IPS-18c (cell line): ENCODE measurements at regions not wholly inside any gene's neighbourhood (a gene's known extent, or its start where the extent isn't known, plus 50 kb on each side); places are given as distances from the start of the nearest gene placed in this dataset.

Experiments used
- H3K4me3 ChIP-seq: 2 replicates; pipeline ENCODE4 v1.7.0; 2013; ENCODE audit warnings: low read depth, mild to moderate bottlenecking, low read length, moderate library complexity; ENCODE audit not compliant: insufficient read depth
- H3K9me3 ChIP-seq: one replicate; pipeline ENCODE4 v1.6.1; 2013; ENCODE audit warnings: mild to moderate bottlenecking, low read length, moderate library complexity; ENCODE audit not compliant: control insufficient read depth, insufficient read depth

DNA sequence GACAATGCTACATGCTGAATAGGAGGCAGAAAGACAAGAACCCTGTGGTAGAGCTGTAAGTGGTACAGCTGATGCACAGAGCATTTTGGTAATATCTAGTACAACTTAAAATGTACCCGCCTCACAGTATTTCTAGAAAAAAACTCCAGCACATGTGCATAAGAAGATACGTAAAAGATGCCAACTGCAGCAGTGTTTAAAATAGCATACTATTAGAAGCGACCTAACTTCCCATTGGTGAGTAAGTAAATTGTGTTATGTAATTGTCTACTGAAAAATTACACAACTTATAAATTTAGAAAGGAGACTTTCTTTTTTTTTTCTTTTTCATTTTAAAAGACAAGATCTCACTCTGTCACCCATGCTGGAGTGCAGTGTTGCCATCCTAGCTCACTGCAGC, 114.3 kb upstream of the CAND1 start:
- no peak overlapping the region for H3K4me3 ChIP-seq
- no peaks in the 10 kb centered on the region for H3K9me3 ChIP-seq

DNA sequence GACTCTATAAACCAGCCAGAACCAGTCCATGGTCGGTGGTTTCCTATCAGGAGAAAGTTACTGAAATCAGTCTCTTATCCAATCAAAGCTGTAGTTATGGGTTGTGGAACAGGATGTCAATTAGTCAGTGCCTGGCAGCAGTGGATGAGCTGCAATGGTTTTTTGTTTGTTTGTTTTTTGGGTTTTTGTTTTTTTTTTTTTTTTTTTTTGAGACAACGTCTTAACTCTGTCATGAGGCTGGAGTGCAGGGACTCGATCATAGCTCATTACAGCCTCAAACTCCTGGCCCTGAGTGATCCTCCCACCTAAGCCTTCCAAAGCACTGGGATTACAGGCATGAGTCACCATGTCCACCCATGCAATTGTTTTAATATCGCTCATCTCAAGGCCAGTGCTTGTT, 113.3 kb upstream of the CAND1 start:
- Histone ChIP-seq H3K4me3 (no peak overlapping the region), H3K9me3 (no peaks in the 10 kb centered on the region)

DNA sequence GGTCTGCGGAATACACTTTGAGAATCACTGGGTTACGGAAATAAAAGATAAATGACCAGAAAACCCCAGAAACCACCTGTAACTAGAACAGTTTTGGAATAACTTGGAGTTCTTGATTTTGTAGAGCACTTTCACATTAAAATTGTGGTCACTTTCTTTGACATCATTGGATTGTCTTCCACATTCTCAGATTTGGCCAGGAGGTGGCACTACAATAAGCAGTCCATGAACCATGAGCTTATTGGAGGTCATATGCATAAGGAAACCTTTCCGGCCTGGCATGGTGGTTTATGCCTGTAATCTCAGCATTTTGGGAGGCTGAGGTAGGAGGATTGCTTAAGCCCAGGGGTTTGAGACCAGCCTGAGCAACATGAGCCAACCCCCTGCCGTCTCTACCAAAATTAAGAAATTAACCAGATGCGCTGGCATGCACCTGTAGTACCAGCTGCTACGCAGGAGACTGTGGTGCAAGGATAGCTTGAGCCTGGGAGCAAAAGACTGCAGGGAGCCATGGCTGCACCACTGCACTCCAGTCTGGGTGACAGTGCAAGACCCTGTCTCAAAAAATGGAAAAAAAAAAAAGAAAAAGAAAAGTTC, 107.7 kb upstream of the CAND1 start:
- Histone ChIP-seq H3K9me3 (no peaks in the 10 kb centered on the region), H3K4me3 (no peak overlapping the region)

DNA sequence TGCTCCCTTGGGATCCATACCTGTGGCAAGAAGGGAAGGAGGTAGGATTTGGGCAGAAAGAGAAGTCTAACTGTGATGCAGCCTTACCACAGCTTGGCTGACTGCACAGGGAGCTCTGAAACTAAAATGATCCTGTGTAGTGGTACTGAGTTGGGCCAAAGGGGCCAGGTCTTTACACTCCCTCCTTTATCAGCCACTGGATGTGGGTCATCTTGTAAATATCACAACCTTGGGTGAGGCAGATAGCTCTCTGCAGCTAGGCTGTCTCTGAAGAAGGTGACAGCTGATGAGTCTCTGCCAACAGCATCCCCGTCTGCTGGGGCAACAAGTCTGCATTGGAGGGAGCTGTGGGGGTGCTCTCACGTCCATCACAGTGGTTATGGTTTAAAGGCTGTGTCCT, 95.9 kb upstream of the CAND1 start:
- Histone ChIP-seq H3K9me3 (no peaks in the 10 kb centered on the region), H3K4me3 (no peak overlapping the region)

DNA sequence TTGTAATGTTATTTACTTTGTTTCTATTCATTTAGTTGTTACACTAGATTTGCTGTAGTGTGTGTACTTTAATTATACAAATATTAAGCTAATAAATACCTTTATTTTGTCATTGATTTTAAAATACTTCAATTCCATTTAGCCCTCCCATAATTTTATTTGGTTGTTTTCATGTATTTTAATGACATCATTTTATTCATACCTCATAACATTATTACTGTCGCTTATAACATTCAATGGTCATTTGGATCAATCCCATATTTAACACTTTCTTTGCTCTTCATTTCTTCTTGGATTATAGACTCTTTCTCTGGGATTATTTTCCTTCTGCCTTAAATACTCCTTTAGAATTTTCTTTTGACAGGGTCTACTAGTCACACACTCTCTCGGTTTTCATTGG, 86.6 kb upstream of the CAND1 start:
- Histone ChIP-seq H3K9me3 (no peaks in the 10 kb centered on the region), H3K4me3 (no peak overlapping the region)

- Histone ChIP-seq H3K4me3 (no peak overlapping the region), H3K9me3 (no peaks in the 10 kb centered on the region)
Observed at GRCh38 chr12:67193704-67194103, 75.5 kb upstream of the CAND1 start.

DNA sequence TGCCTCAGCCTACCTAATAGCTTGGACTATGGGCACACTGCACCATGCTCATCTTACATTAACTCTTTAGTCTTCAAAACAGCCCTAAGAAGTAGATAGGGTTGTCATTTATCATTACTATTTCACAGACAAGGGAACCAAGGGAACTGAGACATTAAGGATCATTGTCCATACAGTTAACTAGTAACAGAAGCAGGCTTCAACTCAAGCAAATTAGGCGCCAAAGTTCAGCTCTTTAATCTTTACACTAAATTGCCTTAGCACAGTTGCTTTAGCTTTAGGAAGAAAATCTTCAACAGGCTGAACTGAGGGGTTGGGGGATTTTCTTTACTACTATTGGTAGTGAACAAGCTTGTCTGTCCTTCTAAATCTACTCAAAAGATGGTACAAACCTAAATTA, 68.8 kb upstream of the CAND1 start:
- no peaks in the 10 kb centered on the region for H3K9me3 ChIP-seq
- no peak overlapping the region for H3K4me3 ChIP-seq

DNA sequence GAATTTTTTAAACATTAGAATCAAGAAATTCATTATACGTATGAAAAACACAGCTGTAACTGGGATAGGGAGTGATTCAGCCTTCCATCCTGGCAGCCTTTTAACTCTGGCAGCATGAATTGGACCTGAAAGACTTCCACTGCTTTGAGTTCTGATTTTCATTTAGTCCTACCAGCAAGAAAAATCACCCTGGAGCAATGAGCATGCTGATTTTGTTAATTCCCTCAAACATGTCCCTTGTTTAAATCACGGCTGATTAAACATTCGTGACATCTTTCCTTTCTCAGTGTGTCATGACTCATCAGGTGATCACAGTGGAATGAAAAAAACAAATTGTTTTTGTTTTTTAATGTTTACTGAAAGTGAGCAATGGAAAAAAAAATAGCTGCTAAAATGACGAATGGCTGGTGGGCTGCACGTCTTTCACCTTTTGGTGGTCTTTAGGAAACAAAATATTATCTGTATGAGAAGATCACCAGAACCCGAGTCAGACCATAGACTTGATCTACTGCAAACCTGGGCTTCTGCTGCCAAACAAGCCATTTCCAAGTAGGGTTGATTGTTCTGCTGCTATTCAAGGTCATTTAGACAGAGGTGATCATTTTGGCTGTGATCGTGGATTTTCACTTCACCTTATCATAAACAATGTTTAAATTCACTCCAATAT, 67.0 kb upstream of the CAND1 start:
- Histone ChIP-seq H3K4me3 (no peak overlapping the region), H3K9me3 (no peaks in the 10 kb centered on the region)

DNA sequence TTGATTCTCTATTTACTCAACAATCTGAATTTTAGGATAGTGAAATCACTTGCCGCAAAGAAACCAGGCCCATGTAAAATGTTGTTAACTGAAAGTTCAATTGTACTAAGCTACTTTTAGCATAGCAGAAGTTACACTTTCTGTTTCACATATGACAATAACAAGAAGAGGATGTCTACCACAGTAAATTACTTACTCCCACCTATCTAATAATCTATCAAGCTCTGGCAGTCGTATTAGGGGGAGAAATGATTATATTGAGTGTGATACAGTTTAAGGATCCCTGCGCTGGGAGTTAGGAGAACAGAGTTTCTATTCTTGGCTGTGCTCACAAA, 66.5 kb upstream of the CAND1 start:
- H3K9me3 ChIP-seq = no peaks in the 10 kb centered on the region
- no peak overlapping the region for H3K4me3 ChIP-seq

DNA sequence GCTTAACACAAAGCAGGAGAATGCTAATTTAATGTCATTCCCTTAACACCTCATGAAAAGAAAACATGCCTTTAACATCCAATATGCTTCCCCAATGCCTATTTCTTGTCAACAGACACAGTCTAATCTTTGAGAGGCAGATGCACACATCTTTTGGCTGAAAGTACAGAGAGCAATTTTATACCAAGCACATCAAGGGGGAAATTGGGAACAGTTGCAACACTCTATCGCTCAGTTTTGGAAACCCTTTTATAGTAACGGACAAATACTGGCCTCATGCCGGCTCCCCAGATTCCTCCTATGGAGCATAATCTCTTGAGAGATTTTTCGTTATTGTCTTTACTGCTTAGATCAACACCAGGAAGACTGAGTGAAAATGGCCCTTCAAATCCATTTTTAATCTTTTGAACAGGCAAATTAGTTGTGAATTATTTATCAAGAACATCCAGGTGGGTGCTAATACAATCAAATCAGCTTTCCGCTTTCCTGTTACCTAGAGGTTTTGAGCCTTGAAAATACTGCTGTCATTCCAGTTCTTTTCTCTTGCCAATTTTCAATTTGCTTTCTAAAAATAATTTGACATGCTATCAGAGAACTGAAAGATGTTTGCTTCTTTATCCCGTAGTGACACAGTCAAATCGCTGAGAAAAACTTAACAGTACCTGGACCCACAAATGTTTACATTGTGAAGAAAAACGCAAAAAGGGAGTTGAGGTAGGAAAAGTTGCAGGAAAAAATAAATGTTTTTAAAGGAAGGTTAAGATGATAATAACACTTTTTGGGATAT, 60.7 kb upstream of the CAND1 start:
- H3K9me3 ChIP-seq = no peaks in the 10 kb centered on the region
- H3K4me3 ChIP-seq = no peak overlapping the region

DNA sequence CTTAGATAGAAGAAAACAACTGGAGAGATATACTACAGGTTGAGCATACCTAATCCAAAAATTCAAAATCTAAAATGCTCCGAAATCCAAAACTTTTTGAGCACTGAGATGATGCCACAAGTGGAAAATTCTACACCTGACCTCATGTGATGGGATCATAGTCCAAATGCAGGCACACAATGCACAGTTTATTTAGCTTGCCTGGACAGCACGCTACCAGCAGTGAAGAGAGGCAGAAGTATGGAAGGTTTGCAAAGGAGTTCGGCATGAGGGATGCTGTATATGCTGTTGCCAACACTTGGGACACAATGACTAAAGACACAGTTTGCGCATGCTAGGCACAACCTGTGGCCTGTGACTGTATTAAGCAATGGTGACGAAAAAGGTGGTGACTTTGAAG, 58.1 kb upstream of the CAND1 start:
- no peaks in the 10 kb centered on the region for H3K9me3 ChIP-seq
- H3K4me3 ChIP-seq = no peak overlapping the region

DNA sequence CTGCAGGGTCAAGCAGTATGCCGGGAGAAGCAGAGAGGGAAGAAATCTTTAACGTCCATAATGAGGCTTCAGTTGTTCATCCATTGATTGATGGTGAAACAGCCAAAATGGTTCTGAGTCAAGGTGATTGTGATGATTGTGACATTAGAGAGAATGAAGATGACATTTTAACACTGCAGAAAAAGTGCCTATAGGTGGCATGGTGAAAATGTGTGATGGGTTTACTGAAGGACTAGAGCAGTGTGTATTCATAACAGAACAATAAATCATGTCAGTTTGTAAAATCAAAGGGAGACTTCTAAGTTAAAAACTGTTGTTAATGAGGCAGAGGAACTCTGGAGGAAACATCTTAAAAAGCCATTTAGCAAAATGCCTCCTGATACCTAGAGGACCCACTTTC, 57.7 kb upstream of the CAND1 start:
- no peaks in the 10 kb centered on the region for H3K9me3 ChIP-seq
- H3K4me3 ChIP-seq = no peak overlapping the region

DNA sequence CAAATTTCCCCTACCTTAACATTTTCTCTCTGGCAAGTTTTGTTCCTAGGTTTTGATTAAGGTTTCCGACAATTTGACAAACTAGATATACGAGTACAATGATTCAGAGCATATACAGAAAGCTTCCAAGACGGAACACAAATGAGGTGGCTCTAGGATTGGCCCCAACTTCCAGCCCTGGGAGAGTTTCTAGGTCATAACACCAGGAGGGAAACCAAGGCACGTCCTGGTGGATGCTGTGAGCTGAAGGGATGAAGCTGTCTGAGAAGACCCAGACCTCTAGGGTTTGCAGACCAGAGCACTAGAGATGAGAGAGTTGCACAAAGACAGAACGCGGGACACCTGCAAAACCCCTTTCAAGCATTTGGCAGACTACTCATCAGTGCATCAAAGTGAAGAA, 51.5 kb upstream of the CAND1 start:
- H3K9me3 ChIP-seq = no peaks in the 10 kb centered on the region

More for the DNA sequence above, 51.5 kb upstream of the CAND1 start:
- no peak overlapping the region for H3K4me3 ChIP-seq
